ENCODE measurements at regions not wholly inside any gene's neighbourhood (a gene's known extent, or its start where the extent isn't known, plus 50 kb on each side); places are given as distances from the start of the nearest gene placed in this dataset.

DNA sequence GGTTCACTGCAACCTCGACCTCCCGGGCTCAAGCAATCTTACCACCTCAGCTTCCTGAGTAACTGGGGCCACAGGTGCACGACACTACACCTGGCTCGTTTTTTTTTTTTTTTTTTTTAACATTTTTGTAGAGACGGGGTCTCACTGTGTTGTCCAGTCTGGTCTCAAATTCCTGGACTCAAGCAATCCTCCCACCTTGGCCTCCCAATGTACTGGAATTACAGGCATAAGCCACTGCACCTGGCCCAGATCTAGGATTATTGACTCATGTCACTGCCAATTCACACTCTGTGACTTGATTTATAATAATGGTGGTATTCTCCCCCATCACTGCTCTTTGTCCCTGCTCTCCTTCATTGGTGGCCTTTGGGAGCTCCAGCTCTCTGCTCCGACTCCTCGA is 145.1 kb downstream of the PTPRU start (continued):
- TF ChIP-seq, protein P1, sequence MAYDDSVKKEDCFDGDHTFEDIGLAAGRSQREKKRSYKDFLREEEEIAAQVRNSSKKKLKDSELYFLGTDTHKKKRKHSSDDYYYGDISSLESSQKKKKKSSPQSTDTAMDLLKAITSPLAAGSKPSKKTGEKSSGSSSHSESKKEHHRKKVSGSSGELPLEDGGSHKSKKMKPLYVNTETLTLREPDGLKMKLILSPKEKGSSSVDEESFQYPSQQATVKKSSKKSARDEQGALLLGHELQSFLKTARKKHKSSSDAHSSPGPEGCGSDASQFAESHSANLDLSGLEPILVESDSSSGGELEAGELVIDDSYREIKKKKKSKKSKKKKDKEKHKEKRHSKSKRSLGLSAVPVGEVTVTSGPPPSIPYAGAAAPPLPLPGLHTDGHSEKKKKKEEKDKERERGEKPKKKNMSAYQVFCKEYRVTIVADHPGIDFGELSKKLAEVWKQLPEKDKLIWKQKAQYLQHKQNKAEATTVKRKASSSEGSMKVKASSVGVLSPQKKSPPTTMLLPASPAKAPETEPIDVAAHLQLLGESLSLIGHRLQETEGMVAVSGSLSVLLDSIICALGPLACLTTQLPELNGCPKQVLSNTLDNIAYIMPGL (CRISPR knock-in tag; IDR thresholded peaks at IDR 0.05; ENCODE audit: borderline replicate concordance in 1 of 2, low read depth in 1 of 2), result no peak
- TF ChIP-seq SNAI1 (CRISPR knock-in tag; IDR thresholded peaks at IDR 0.05; ENCODE audit: borderline replicate concordance), result no peak
- no peak for TF ChIP-seq ZNF446 (CRISPR knock-in tag; IDR thresholded peaks at IDR 0.05)
- TF ChIP-seq, protein P2, sequence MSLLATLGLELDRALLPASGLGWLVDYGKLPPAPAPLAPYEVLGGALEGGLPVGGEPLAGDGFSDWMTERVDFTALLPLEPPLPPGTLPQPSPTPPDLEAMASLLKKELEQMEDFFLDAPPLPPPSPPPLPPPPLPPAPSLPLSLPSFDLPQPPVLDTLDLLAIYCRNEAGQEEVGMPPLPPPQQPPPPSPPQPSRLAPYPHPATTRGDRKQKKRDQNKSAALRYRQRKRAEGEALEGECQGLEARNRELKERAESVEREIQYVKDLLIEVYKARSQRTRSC (CRISPR knock-in tag; IDR thresholded peaks at IDR 0.05; ENCODE audit: low read depth), result no peak
- no peak for TF ChIP-seq RELA (CRISPR knock-in tag; IDR thresholded peaks at IDR 0.05)
- TF ChIP-seq ZBTB8A (CRISPR knock-in tag; IDR thresholded peaks at IDR 0.05; ENCODE audit: borderline replicate concordance, low read depth), result no peak
- no peak for TF ChIP-seq ETV5 (CRISPR knock-in tag; IDR thresholded peaks at IDR 0.05; ENCODE audit: borderline replicate concordance)
- TF ChIP-seq ZNF737 (CRISPR knock-in tag; IDR thresholded peaks at IDR 0.05; ENCODE audit: borderline replicate concordance), result no peak
- no peak for TF ChIP-seq ZNF251 (CRISPR knock-in tag; IDR thresholded peaks at IDR 0.05)
- TF ChIP-seq, protein P3, sequence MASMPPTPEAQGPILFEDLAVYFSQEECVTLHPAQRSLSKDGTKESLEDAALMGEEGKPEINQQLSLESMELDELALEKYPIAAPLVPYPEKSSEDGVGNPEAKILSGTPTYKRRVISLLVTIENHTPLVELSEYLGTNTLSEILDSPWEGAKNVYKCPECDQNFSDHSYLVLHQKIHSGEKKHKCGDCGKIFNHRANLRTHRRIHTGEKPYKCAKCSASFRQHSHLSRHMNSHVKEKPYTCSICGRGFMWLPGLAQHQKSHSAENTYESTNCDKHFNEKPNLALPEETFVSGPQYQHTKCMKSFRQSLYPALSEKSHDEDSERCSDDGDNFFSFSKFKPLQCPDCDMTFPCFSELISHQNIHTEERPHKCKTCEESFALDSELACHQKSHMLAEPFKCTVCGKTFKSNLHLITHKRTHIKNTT (CRISPR knock-in tag; IDR thresholded peaks at IDR 0.05), result no peak
